ENCODE measurements at regions not wholly inside any gene's neighbourhood (a gene's known extent, or its start where the extent isn't known, plus 50 kb on each side); places are given as distances from the start of the nearest gene placed in this dataset.

- TF ChIP-seq ZFP91 (CRISPR knock-in tag; IDR thresholded peaks at IDR 0.05; ENCODE audit: borderline replicate concordance), result no peak
Measured at GRCh38 chr1:199015799-199016198, 377.0 kb downstream of the PTPRC start (continued).

- H3K79me2 ChIP-seq (ENCODE audit: insufficient read depth, low read length), result no peaks in the 10 kb centered on the region
- ChIA-PET POLR2A (no interaction called here), CTCF (ENCODE audit: low intra/inter-chr PET ratio, low total read pairs) (no interaction called here)
- no peaks in the 10 kb centered on the region for H3K36me3 ChIP-seq (replicated peaks in 1 of 2; ENCODE audit: control insufficient read depth in 1 of 2, insufficient read depth in 2 of 2, low read length in 2 of 2)
- H4K20me1 ChIP-seq (ENCODE audit: insufficient read depth, low read length), result no peaks in the 10 kb centered on the region
- H3K27me3 ChIP-seq (ENCODE audit: control insufficient read depth in 1 of 2, insufficient read depth in 2 of 2, low read length in 2 of 2), result no peaks in the 10 kb centered on the region
- FAIRE-seq (no peak), DNase-seq (ENCODE audit: low spot score) (no peak), ATAC-seq (no peak)
- H3K4me3 ChIP-seq (replicated peaks in 1 of 3; ENCODE audit: insufficient read depth in 1 of 3, low read depth in 2 of 3, low read length in 3 of 3), result no peak overlapping the region
- no peak overlapping the region for H2AFZ ChIP-seq (ENCODE audit: low read length)
- TF ChIP-seq ZNF142 (CRISPR knock-in tag; IDR thresholded peaks at IDR 0.05), result no peak
- TF ChIP-seq ZNF484 (CRISPR knock-in tag; IDR thresholded peaks at IDR 0.05; ENCODE audit: borderline replicate concordance, low read depth), result no peak
- no peak for TF ChIP-seq GPN1 (CRISPR knock-in tag; IDR thresholded peaks at IDR 0.05; ENCODE audit: borderline replicate concordance)
- TF ChIP-seq FOXM1 (CRISPR knock-in tag; IDR thresholded peaks at IDR 0.05), result no peak
- TF ChIP-seq GABPB1 (CRISPR knock-in tag; IDR thresholded peaks at IDR 0.05), result no peak
- no peak for TF ChIP-seq ZNF510 (CRISPR knock-in tag; IDR thresholded peaks at IDR 0.05; ENCODE audit: low read depth)
- TF ChIP-seq YY1 (IDR thresholded peaks at IDR 0.05; ENCODE audit: insufficient read depth, insufficient replicate concordance, low read depth, low read length), result no peak
- no peak for TF ChIP-seq SRY (CRISPR knock-in tag; IDR thresholded peaks at IDR 0.05)
- TF ChIP-seq MTA1 (CRISPR knock-in tag; IDR thresholded peaks at IDR 0.05; ENCODE audit: borderline replicate concordance), result no peak
- no peak for TF ChIP-seq ZNF180 (CRISPR knock-in tag; IDR thresholded peaks at IDR 0.05; ENCODE audit: borderline replicate concordance, low read depth)
- no peak for TF ChIP-seq ZC3H13 (CRISPR knock-in tag; IDR thresholded peaks at IDR 0.05)
- no peak for TF ChIP-seq ZNF800 (CRISPR knock-in tag; IDR thresholded peaks at IDR 0.05)
- TF ChIP-seq MTF2 (CRISPR knock-in tag; IDR thresholded peaks at IDR 0.05; ENCODE audit: borderline replicate concordance), result no peak
- H3K4me1 ChIP-seq (ENCODE audit: insufficient read depth, low read length), result no peaks in the 10 kb centered on the region
- H3K27ac ChIP-seq (ENCODE audit: extremely low read length, insufficient read depth, low read length), result no peak overlapping the region
- in situ Hi-C loops (cut with HindIII; ENCODE audit: extremely low pct_ligation_motif_present, low pct_unique_long_range_greater_than_20kb) (no loop called here), intact Hi-C loops (cut with micrococcal nuclease; ENCODE audit: unreplicated experiment) (no loop called here)
- H3K9me3 ChIP-seq (ENCODE audit: low read length), result no peaks in the 10 kb centered on the region
- no peak overlapping the region for H3K9ac ChIP-seq (ENCODE audit: insufficient read depth, low read depth, low read length)
- H3K4me2 ChIP-seq (ENCODE audit: low read depth, low read length), result no peak overlapping the region
- BruUV-seq (replicated peaks), result no TSS peak
- 0% methylated on average over 2 of the region's 2 CpGs for WGBS (ENCODE audit: low lambda C conversion rate)
Measured at GRCh38 chr1:199018471-199019135, 379.8 kb downstream of the PTPRC start.
